HAP-1 (cell line): ENCODE measurements at regions not wholly inside any gene's neighbourhood (a gene's known extent, or its start where the extent isn't known, plus 50 kb on each side); places are given as distances from the start of the nearest gene placed in this dataset.
A peak's percentile ranks its signal among the peaks of the same experiment; 100 is the strongest.
"Not testable (repeated sequence)": the region's sequence is repeated elsewhere in the genome, so short reads cannot be mapped to it uniquely, and the experiment has no call there.

Experiments used
- DNase-seq, 2 experiments: peaks; one replicate each; pipeline ENCODE4 v3.0.0-alpha.2; 2016 to 2020; ENCODE audit warnings: low spot score in 2 of 2
- H3K27me3 ChIP-seq: fragments of 250-450 bp; sonication (Bioruptor Pico); 2 replicates; pipeline ENCODE4 v1.5.1; 2020; ENCODE audit warnings: low read depth, mild to moderate bottlenecking, moderate library complexity
- H3K36me3 ChIP-seq: fragments of 250-450 bp; sonication (Bioruptor Pico); replicated peaks from 2 replicates; pipeline ENCODE4 v1.5.1; 2020; ENCODE audit warnings: mild to moderate bottlenecking
- H3K4me1 ChIP-seq: fragments of 250-450 bp; sonication (Bioruptor Pico); 2 replicates; pipeline ENCODE4 v1.5.1; 2020; ENCODE audit warnings: mild to moderate bottlenecking
- H3K4me3 ChIP-seq: fragments of 250-450 bp; sonication (Bioruptor Pico); 2 replicates; pipeline ENCODE4 v1.5.1; 2020; ENCODE audit warnings: mild to moderate bottlenecking, moderate library complexity
- H3K9me3 ChIP-seq: fragments of 250-450 bp; sonication (Bioruptor Pico); 2 replicates; pipeline ENCODE4 v1.5.1; 2020; ENCODE audit warnings: mild to moderate bottlenecking, moderate library complexity
- in situ Hi-C: fragments of 300-500 bp; cut with MboI; formaldehyde crosslinking; loops from 3 replicates; pipeline ENCODE4 v1.14.3; 2020; ENCODE audit warnings: low sequenced_read_pairs, inconsistent platforms, mixed read lengths

DNA sequence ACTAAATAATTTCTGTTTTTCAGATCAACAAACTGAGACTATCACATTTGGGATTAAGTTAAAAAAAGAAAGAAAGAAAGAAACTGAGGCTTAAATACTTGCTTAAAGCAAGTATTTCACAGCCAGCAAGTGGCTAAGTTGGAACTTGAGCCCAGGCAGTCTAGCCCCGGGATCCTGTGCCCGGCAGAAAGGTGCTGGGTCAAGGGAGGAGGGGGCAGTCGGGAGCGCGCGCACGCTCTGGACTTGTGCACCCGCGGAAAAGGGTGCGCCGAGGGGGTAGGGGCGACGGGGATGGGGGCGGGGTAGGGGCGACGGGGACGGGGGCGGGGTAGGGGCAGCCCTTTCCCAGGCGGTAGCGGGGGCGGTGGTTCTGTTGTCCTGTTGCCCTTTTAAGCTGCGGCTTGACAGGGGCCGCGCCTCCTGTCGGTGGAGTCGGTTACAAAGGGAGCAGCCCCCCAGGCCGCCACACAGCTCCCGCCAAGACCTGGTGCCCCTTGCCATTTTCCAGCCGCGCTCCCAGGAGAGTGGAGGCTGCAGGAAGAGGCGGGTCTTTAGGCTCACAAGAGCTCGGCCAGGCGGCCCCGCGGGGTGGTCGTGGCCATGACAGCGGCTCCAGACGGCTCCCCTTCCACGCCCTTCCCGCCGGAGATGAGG, 60.6 kb downstream of the GOLGA8T start:
- H3K4me3 ChIP-seq, H3K4me1 ChIP-seq, H3K9me3 ChIP-seq, H3K36me3 ChIP-seq, in situ Hi-C loops, DNase-seq, H3K27me3 ChIP-seq: not testable (repeated sequence)

DNA sequence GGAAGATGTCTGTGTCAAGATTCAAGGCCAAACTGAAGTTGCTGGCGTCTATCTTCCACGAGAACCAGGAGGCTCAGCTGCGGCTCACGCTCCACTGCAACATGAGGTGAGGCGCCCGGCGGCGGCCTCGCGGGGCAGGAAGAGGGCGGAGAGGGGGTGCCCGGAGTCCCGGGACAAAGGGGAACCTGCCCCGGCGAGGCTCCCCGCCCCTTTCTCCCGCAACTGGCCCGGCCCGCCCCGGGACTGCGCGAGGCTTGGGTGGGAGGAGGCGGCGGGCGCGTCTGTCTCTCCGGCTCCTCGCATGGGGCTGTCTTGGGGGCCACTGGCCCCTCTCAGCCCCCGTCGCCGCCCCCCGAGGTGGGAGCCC, 61.1 kb downstream of the GOLGA8T start:
- H3K9me3 ChIP-seq, H3K4me1 ChIP-seq, in situ Hi-C loops, H3K36me3 ChIP-seq, H3K27me3 ChIP-seq: not testable (repeated sequence)
- peak overlapping the region; percentile 20; the same call in 1 of the 2 replicates for H3K4me3 ChIP-seq
- DNase-seq: peak; percentile 2 to 58

- in situ Hi-C loops, H3K27me3 ChIP-seq, H3K9me3 ChIP-seq, H3K36me3 ChIP-seq, H3K4me1 ChIP-seq: not testable (repeated sequence)
- peak overlapping the region; percentile 23 for H3K4me3 ChIP-seq
- peak in 1 of 2 experiments; percentile 12 for DNase-seq
These were observed 61.9 kb downstream of the GOLGA8T start for GRCh38 chr15:30196769-30197168.

DNA sequence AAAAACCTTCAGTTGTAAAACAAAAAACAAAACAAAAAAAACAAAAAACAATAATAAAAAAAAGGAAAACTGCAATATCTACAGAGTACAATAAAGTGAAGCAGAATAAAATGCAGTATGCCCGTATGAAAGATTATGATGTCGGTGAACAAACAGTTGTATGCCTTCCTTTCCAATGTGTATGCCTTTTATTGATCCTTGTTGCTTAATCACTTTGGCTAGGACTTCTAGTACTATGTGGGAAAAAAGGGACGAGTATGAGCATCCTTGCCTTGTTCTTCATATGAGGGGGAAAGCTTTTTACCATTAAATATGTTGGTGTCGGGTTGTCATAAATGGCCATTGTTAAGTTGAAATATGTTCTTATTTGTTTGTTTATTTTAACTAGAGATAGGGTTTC, 66.7 kb downstream of the GOLGA8T start:
- DNase-seq, H3K27me3 ChIP-seq, in situ Hi-C loops, H3K36me3 ChIP-seq, H3K9me3 ChIP-seq, H3K4me1 ChIP-seq, H3K4me3 ChIP-seq: not testable (repeated sequence)

- H3K4me3 ChIP-seq, in situ Hi-C loops: not testable (repeated sequence)
These were observed 78.9 kb downstream of the GOLGA8T start for GRCh38 chr15:30213733-30214132.

DNA sequence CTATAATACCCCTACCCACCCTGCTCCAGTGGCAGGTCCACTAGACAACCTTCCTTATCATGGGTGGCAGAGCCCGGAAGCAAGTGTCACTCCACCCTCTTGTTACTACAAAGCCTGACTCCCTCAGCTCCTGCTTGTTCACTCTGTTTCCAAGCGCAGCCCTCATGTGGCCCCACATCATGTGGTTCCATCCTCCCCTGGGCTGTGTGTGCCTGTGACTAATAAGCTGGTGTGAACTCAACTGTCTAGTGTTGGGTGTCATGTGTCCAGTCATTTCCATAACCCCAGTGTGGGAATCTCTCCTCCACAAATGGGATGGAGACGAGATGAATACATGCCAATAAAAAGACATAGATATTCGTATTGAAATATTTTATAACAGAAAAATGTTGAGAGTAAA, 87.0 kb downstream of the GOLGA8T start:
- in situ Hi-C loops, H3K4me3 ChIP-seq, H3K9me3 ChIP-seq, DNase-seq, H3K4me1 ChIP-seq, H3K27me3 ChIP-seq, H3K36me3 ChIP-seq: not testable (repeated sequence)

More at GRCh38 chr15:30213733-30214132, 78.9 kb downstream of the GOLGA8T start:
- not testable (repeated sequence) for H3K9me3 ChIP-seq, H3K4me1 ChIP-seq, H3K36me3 ChIP-seq, H3K27me3 ChIP-seq, DNase-seq

GRCh38 chr15:30222798-30223591, 88.1 kb downstream of the GOLGA8T start:
- H3K4me1 ChIP-seq, in situ Hi-C loops, H3K27me3 ChIP-seq, H3K4me3 ChIP-seq, H3K9me3 ChIP-seq, DNase-seq, H3K36me3 ChIP-seq: not testable (repeated sequence)

DNA sequence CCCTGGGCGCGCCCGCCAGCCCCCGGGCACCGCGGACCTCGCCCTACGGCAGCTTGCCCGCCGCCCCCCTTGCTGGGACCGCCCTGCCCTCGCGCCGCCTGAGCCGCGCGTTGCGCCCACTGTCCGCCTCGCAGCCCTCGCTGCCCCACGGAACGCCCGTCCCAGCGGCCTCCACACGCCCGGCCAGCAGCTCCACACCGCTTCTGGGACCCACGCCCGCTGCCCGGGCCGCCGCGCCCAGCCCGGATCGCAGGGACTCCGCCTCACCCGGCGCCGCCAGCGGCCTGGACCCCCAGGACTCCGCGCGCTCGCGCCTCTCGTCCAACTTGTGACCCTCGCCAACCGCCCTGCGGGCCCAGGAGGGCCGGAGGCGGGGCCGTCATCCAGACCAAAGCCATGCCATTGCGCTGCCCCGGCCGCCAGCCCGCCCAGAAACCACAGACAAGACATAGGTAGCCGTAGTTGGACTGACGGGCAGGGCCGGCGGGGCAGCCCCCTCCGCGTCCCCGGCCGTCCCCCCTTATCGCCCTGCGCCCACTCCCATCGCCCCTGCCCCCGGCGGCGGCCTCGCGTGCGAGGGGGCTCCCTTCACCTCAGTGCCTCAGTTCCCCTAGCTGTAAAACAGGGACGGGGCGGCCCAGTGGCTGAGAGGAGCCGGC, 90.5 kb downstream of the GOLGA8T start:
- H3K27me3 ChIP-seq, H3K4me1 ChIP-seq, DNase-seq, H3K9me3 ChIP-seq, in situ Hi-C loops, H3K4me3 ChIP-seq, H3K36me3 ChIP-seq: not testable (repeated sequence)

DNA sequence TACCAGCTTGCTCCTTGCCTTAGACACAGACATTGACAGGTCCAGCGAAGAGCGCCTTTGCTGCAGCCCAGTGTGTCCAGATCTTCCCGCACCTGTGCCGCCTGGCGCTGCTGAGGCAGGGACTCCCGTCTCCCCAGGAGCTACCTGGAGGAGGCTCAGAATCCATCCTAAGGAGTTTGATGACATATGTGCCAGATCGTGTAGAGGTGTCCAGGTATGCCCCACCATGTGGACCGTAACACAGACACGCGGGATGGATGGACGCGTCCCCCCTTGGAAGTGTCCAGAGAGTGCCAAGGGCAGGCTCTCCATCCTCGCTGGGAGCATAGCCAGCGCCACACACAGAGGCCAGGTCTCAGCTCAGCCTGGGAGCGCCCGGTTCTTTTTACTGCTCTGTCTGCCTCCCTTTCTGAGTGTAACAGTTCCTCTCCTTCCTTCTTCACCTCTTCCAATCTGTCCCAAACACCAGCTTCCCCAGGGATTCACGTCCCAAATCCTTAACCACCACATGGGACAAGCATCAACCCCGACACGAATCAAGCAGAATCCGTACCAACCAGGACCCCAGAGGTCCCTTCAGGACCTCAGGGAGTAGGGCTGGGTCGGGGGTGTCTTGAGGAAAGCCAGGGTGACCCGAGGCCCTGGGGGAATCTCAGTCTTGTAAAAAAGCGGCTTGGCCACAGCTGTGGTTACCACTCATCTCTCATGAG, 126.7 kb downstream of the GOLGA8T start:
- H3K27me3 ChIP-seq, H3K9me3 ChIP-seq, H3K36me3 ChIP-seq, in situ Hi-C loops, DNase-seq, H3K4me1 ChIP-seq, H3K4me3 ChIP-seq: not testable (repeated sequence)

GRCh38 chr15:30262142-30262460, 127.2 kb downstream of the GOLGA8T start:
- DNase-seq, H3K9me3 ChIP-seq, H3K4me3 ChIP-seq, in situ Hi-C loops, H3K27me3 ChIP-seq, H3K4me1 ChIP-seq, H3K36me3 ChIP-seq: not testable (repeated sequence)

DNA sequence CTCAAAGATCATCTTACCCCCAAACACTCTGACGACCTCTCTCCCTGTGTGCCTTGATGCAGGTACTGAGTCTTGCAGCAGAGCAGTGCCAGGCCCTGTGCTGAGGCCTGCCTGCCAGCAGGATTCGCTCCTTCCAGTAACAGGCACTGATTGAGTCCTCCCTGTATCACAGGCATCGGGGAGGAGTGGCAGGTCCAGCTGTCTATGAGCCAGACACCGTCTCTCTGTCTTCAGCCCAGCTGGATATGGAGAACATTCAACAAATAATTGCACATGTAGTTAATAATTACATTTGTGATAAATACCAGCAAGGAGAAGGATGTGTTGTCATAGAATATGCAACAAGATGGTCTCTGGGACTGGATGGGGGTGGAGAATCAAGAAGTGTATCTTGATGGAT, 129.1 kb downstream of the GOLGA8T start:
- H3K36me3 ChIP-seq, H3K4me1 ChIP-seq, in situ Hi-C loops, H3K9me3 ChIP-seq, H3K27me3 ChIP-seq, H3K4me3 ChIP-seq, DNase-seq: not testable (repeated sequence)

DNA sequence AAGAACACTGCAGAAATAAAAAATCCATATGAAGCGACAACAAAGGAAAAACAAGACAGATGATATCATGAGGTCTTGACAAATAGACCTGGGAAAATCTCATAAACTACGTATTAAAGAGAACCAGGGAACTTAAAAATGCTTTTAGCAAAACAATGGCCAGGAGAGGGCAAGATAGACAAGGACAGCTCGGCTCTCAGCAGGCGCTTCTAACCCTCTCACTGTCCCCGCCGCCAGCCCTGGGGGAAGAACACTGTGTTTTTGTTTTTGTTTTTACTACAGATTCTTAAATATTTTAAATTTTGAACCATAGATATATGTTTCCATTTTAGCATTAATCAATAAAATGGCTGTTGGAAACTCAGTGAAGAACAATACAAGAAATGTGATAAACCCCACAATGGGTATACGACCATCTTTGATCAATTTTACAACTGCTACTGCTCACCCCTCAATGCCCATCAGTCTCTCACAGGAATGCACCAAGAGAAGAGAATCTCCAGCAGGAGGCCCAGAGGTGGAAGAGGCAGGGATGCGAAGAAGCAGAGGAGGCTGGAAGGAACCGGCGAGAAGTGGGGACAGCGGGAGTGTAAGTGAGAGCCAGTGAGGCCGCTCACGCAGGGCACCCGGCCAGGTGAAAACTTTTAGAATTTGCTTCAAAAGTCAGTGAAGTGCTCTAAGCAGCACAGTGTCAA, 98.0 kb downstream of the CHRFAM7A start:
- H3K4me3 ChIP-seq, H3K9me3 ChIP-seq, in situ Hi-C loops, H3K36me3 ChIP-seq, H3K4me1 ChIP-seq, H3K27me3 ChIP-seq, DNase-seq: not testable (repeated sequence)

- DNase-seq, H3K27me3 ChIP-seq, H3K36me3 ChIP-seq, H3K9me3 ChIP-seq, H3K4me1 ChIP-seq, in situ Hi-C loops, H3K4me3 ChIP-seq: not testable (repeated sequence)
These were observed 89.4 kb downstream of the CHRFAM7A start for GRCh38 chr15:30303968-30304367.
